Neural cell (in vitro differentiated cells): ENCODE measurements at regions not wholly inside any gene's neighbourhood (a gene's known extent, or its start where the extent isn't known, plus 50 kb on each side); places are given as distances from the start of the nearest gene placed in this dataset.

Experiments
- EP300 ChIP-seq: fragments of 450-650 bp; conservative IDR thresholded peaks from 2 replicates; pipeline ENCODE4 v1.6.1; 2014; ENCODE audit warnings: antibody characterized with exemption, mild to moderate bottlenecking, moderate library complexity; ENCODE audit not compliant: poor library complexity, severe bottlenecking
- POLR2AphosphoS5 ChIP-seq: IDR thresholded peaks from 2 replicates; pipeline ENCODE4 v1.6.1; 2012
- TF ChIP-seq, protein P1 (sequence below): fragments of 450-650 bp; IDR thresholded peaks from 2 replicates; pipeline ENCODE4 v1.5.1; 2014; ENCODE audit warnings: antibody characterized with exemption, mild to moderate bottlenecking, moderate library complexity; ENCODE audit not compliant: poor library complexity, severe bottlenecking

GRCh38 chr9:78905986-78906755, 609.2 kb downstream of the PSAT1 start:
- TF ChIP-seq, protein P1, sequence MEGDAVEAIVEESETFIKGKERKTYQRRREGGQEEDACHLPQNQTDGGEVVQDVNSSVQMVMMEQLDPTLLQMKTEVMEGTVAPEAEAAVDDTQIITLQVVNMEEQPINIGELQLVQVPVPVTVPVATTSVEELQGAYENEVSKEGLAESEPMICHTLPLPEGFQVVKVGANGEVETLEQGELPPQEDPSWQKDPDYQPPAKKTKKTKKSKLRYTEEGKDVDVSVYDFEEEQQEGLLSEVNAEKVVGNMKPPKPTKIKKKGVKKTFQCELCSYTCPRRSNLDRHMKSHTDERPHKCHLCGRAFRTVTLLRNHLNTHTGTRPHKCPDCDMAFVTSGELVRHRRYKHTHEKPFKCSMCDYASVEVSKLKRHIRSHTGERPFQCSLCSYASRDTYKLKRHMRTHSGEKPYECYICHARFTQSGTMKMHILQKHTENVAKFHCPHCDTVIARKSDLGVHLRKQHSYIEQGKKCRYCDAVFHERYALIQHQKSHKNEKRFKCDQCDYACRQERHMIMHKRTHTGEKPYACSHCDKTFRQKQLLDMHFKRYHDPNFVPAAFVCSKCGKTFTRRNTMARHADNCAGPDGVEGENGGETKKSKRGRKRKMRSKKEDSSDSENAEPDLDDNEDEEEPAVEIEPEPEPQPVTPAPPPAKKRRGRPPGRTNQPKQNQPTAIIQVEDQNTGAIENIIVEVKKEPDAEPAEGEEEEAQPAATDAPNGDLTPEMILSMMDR: no peak
- TF ChIP-seq POLR2AphosphoS5: no peak
- no peak for TF ChIP-seq EP300
